ENCODE measurements at regions not wholly inside any gene's neighbourhood (a gene's known extent, or its start where the extent isn't known, plus 50 kb on each side); places are given as distances from the start of the nearest gene placed in this dataset.

DNA sequence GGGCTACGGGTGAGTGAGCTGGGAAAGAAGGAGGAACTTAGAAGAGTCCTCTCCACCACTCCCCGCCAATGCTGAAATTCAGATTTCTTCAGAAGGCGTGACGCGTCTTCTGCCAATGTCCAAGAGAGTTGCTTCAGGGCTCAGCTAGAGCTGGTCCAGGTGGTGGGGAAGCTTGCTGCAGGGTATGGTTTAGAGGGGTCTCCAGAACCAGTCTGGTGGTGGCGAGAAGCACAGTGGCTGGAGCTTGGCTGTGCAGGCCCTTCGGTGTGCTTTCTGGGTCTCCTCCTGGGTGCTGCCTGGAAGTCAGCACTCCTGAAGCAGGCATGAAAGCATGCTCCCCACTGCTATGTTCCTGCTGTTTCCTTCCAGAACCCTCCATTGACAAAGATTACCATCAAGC lies 387.2 kb downstream of the PTPRU start:
- no peaks in the 10 kb centered on the region for H3K4me1 ChIP-seq (ENCODE audit: control insufficient read depth, insufficient read depth, low read length)
- TF ChIP-seq, protein P1, sequence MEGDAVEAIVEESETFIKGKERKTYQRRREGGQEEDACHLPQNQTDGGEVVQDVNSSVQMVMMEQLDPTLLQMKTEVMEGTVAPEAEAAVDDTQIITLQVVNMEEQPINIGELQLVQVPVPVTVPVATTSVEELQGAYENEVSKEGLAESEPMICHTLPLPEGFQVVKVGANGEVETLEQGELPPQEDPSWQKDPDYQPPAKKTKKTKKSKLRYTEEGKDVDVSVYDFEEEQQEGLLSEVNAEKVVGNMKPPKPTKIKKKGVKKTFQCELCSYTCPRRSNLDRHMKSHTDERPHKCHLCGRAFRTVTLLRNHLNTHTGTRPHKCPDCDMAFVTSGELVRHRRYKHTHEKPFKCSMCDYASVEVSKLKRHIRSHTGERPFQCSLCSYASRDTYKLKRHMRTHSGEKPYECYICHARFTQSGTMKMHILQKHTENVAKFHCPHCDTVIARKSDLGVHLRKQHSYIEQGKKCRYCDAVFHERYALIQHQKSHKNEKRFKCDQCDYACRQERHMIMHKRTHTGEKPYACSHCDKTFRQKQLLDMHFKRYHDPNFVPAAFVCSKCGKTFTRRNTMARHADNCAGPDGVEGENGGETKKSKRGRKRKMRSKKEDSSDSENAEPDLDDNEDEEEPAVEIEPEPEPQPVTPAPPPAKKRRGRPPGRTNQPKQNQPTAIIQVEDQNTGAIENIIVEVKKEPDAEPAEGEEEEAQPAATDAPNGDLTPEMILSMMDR (conservative IDR thresholded peaks at IDR 0.05) = no peak
- no peaks in the 10 kb centered on the region for H3K9me3 ChIP-seq (ENCODE audit: control insufficient read depth, low read length)
- H3K4me1 Mint-ChIP-seq = no peaks in the 10 kb centered on the region
- 67 to 95% methylated on average over 1 to 7 of the region's 7 CpGs for WGBS, 2 experiments (ENCODE audit: insufficient coverage in 1 of 2, insufficient read length in 1 of 2)
- H3K27ac Mint-ChIP-seq = no peak overlapping the region
- no peaks in the 10 kb centered on the region for H3K9me3 Mint-ChIP-seq
- no peak overlapping the region for H3K4me3 Mint-ChIP-seq
- H3K27me3 ChIP-seq (ENCODE audit: control insufficient read depth, insufficient read depth, low read length, poor library complexity, severe bottlenecking) = no peaks in the 10 kb centered on the region
- H3K36me3 Mint-ChIP-seq (ENCODE audit: low read depth) = no peaks in the 10 kb centered on the region
- H3K9ac ChIP-seq (ENCODE audit: extremely low read depth, low read length, poor library complexity, severe bottlenecking) = no peak overlapping the region
- no peak for DNase-seq
- H3K36me3 ChIP-seq (ENCODE audit: control insufficient read depth, insufficient read depth, low read length) = no peaks in the 10 kb centered on the region
- H3K27ac ChIP-seq (ENCODE audit: low read depth, low read length) = no peak overlapping the region
- peaks cover 7% of the 10 kb centered on the region for H3K27me3 Mint-ChIP-seq (ENCODE audit: insufficient read depth)
- H3K4me3 ChIP-seq (ENCODE audit: low read length) = no peak overlapping the region

DNA sequence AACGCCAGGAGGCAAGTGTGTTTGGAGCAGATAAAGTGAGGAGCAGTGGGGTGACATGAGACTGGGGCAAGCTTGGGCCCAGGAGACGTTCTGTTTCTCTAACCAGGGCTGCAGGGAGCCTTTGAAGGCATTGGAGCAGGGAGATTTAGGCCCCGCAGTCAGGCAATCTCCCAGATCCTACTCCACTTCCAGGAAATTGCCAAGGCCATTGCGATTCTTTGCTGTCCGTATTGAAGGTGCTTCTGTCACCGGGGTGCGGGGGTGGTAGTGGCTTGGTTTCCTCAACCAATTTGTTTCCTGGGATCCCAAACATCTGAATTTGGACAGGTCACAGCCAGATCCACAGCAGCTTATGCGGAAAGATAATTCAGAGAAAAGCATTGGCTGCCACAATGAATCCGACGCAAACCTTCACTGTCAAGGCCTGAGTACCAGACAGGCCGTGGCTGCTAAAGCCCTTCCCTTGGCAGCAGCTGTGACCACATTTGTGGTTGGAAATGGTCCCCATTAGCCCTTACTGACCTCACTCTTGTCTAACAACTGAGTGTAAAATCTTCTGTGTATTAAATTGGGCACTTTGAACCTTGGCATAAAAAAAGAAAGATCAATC lies 385.6 kb downstream of the PTPRU start:
- peak; percentile 16 for DNase-seq
- TF ChIP-seq, protein P1 (conservative IDR thresholded peaks at IDR 0.05) = no peak
- H3K27me3 ChIP-seq (ENCODE audit: control insufficient read depth, insufficient read depth, low read length, poor library complexity, severe bottlenecking) = no peaks in the 10 kb centered on the region
- no peak overlapping the region for H3K27ac ChIP-seq (ENCODE audit: low read depth, low read length)
- no peaks in the 10 kb centered on the region for H3K4me1 ChIP-seq (ENCODE audit: control insufficient read depth, insufficient read depth, low read length)
- H3K9me3 Mint-ChIP-seq = no peaks in the 10 kb centered on the region
- no peaks in the 10 kb centered on the region for H3K36me3 ChIP-seq (ENCODE audit: control insufficient read depth, insufficient read depth, low read length)
- no peaks in the 10 kb centered on the region for H3K9me3 ChIP-seq (ENCODE audit: control insufficient read depth, low read length)
- H3K4me3 ChIP-seq (ENCODE audit: low read length) = no peak overlapping the region
- no peaks in the 10 kb centered on the region for H3K4me1 Mint-ChIP-seq
- H3K9ac ChIP-seq (ENCODE audit: extremely low read depth, low read length, poor library complexity, severe bottlenecking) = no peak overlapping the region
- WGBS, 2 experiments (ENCODE audit: insufficient coverage in 1 of 2, insufficient read length in 1 of 2) = 90 to 92% methylated on average over 9 to 11 of the region's 11 CpGs
- H3K4me3 Mint-ChIP-seq = no peak overlapping the region
- peaks cover 7% of the 10 kb centered on the region for H3K27me3 Mint-ChIP-seq (ENCODE audit: insufficient read depth)
- H3K27ac Mint-ChIP-seq = no peak overlapping the region
- no peaks in the 10 kb centered on the region for H3K36me3 Mint-ChIP-seq (ENCODE audit: low read depth)

DNA sequence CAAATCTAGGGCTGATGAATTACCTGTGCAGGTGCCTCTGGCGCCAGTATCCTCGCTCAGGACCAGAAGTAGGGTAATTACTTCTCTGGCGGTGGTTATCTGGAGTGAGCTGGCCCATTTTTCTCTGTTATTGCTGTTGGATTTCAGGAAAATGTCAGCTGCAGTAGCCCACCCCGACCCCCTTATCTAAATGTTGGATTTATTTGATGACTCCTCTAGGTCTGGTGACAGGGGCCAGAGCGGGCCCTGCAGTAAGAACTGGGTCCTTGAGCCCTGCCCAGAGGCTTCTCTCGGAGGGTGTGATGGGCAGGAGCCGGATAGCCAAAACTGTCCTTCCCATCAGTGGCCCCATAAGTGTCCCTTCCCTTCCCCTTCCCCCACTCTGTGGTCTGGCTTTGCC lies 384.3 kb downstream of the PTPRU start:
- Histone ChIP-seq H3K4me3 (ENCODE audit: low read length) (no peak overlapping the region), H3K9ac (ENCODE audit: extremely low read depth, low read length, poor library complexity, severe bottlenecking) (no peak overlapping the region), H3K4me1 (ENCODE audit: control insufficient read depth, insufficient read depth, low read length) (no peaks in the 10 kb centered on the region), H3K27me3 (ENCODE audit: control insufficient read depth, insufficient read depth, low read length, poor library complexity, severe bottlenecking) (no peaks in the 10 kb centered on the region), H3K27ac (ENCODE audit: low read depth, low read length) (no peak overlapping the region), H3K9me3 (ENCODE audit: control insufficient read depth, low read length) (no peaks in the 10 kb centered on the region), H3K36me3 (ENCODE audit: control insufficient read depth, insufficient read depth, low read length) (no peaks in the 10 kb centered on the region)
- TF ChIP-seq, protein P1 (conservative IDR thresholded peaks at IDR 0.05) = no peak
- Mint-ChIP-seq H3K4me3 (no peak overlapping the region), H3K27me3 (ENCODE audit: insufficient read depth) (peaks cover 7% of the 10 kb centered on the region), H3K36me3 (ENCODE audit: low read depth) (no peaks in the 10 kb centered on the region), H3K4me1 (no peaks in the 10 kb centered on the region), H3K9me3 (no peaks in the 10 kb centered on the region), H3K27ac (no peak overlapping the region)
- WGBS, 2 experiments (ENCODE audit: insufficient coverage in 1 of 2, insufficient read length in 1 of 2) = 96 to 100% methylated on average over 1 to 7 of the region's 7 CpGs
- DNase-seq = peak; percentile 17

Data from endodermal cell (in vitro differentiated cells).